ENCODE measurements at regions not wholly inside any gene's neighbourhood (a gene's known extent, or its start where the extent isn't known, plus 50 kb on each side); places are given as distances from the start of the nearest gene placed in this dataset.

DNA sequence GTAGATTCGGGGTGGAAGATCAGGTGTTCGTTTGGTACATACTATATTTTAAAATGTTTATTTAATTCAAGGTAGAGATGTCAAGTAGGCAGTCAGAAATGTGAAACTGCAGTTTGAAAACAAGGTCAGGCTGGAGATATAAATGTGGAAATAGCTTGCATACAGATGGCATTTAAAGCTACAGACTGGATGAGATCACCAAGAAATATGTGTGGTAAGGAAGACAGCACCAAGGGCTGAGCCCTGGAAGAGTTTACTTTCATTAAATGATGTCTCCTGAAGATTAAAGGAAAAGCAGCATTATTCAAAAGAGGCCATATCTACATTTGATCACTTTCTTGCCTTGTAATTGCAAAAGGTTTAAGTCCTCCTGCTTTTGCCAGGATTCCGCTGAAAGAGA is 271.3 kb downstream of the PTBP2 start:
- Histone ChIP-seq H3K27ac (ENCODE audit: low read length) (no peak overlapping the region), H3K36me3 (ENCODE audit: control insufficient read depth, insufficient read depth, low read length) (no peaks in the 10 kb centered on the region), H3K9me3 (ENCODE audit: control insufficient read depth, low read depth, low read length) (no peaks in the 10 kb centered on the region), H3K4me1 (ENCODE audit: control insufficient read depth, insufficient read depth, low read length) (no peaks in the 10 kb centered on the region), H3K27me3 (ENCODE audit: control insufficient read depth, insufficient read depth, low read length) (no peaks in the 10 kb centered on the region), H3K4me3 (ENCODE audit: low read length) (no peak overlapping the region)
- DNase-seq = no peak
- WGBS (ENCODE audit: insufficient coverage, low lambda C conversion rate) = 100% methylated on average over 1 of the region's 3 CpGs

DNA sequence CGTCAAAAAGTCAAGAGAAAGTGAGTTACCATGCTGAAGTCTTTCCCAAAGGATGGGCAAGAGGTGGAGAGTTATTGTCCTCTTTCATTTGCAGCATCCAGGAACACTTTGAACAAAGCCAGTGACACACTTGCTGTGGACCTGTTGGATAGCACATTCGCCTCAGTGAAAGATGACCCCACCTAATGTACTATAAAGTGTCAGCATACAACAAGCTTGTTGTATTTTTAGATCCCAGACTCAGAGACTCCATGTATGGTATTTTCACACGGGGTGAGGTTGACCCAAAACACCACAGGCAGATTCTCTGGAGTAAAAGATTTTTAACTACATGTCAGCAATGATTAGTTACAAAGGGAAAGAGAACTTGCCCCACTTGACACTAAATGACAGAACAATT is 273.8 kb downstream of the PTBP2 start:
- Histone ChIP-seq H3K4me1 (ENCODE audit: control insufficient read depth, insufficient read depth, low read length) (no peaks in the 10 kb centered on the region), H3K27ac (ENCODE audit: low read length) (no peak overlapping the region), H3K36me3 (ENCODE audit: control insufficient read depth, insufficient read depth, low read length) (no peaks in the 10 kb centered on the region), H3K9me3 (ENCODE audit: control insufficient read depth, low read depth, low read length) (no peaks in the 10 kb centered on the region), H3K27me3 (ENCODE audit: control insufficient read depth, insufficient read depth, low read length) (no peaks in the 10 kb centered on the region), H3K4me3 (ENCODE audit: low read length) (no peak overlapping the region)
- no peak for DNase-seq
- no CpG with 5 or more reads among the region's 3 CpGs for WGBS (ENCODE audit: insufficient coverage, low lambda C conversion rate)

GRCh38 chr1:96996001-96996400 is 274.4 kb downstream of the PTBP2 start:
- no peak for DNase-seq
- H3K27ac ChIP-seq (ENCODE audit: low read length) = no peak overlapping the region
- H3K9me3 ChIP-seq (ENCODE audit: control insufficient read depth, low read depth, low read length) = no peaks in the 10 kb centered on the region
- H3K4me3 ChIP-seq (ENCODE audit: low read length) = no peak overlapping the region
- 100% methylated on average over 1 of the region's 1 CpG for WGBS (ENCODE audit: insufficient coverage, low lambda C conversion rate)
- no peaks in the 10 kb centered on the region for H3K36me3 ChIP-seq (ENCODE audit: control insufficient read depth, insufficient read depth, low read length)
- no peaks in the 10 kb centered on the region for H3K4me1 ChIP-seq (ENCODE audit: control insufficient read depth, insufficient read depth, low read length)
- H3K27me3 ChIP-seq (ENCODE audit: control insufficient read depth, insufficient read depth, low read length) = no peaks in the 10 kb centered on the region

- H3K4me1 ChIP-seq (ENCODE audit: control insufficient read depth, insufficient read depth, low read length) = no peaks in the 10 kb centered on the region
- DNase-seq = no peak
- no peak overlapping the region for H3K27ac ChIP-seq (ENCODE audit: low read length)
- no peaks in the 10 kb centered on the region for H3K27me3 ChIP-seq (ENCODE audit: control insufficient read depth, insufficient read depth, low read length)
- no peaks in the 10 kb centered on the region for H3K9me3 ChIP-seq (ENCODE audit: control insufficient read depth, low read depth, low read length)
- no peak overlapping the region for H3K4me3 ChIP-seq (ENCODE audit: low read length)
- no peaks in the 10 kb centered on the region for H3K36me3 ChIP-seq (ENCODE audit: control insufficient read depth, insufficient read depth, low read length)
- 50% methylated on average over 2 of the region's 7 CpGs for WGBS (ENCODE audit: insufficient coverage, low lambda C conversion rate)
Measured at GRCh38 chr1:96997717-96998116, 276.1 kb downstream of the PTBP2 start.

- Histone ChIP-seq H3K27ac (ENCODE audit: low read length) (no peak overlapping the region), H3K4me1 (ENCODE audit: control insufficient read depth, insufficient read depth, low read length) (no peaks in the 10 kb centered on the region), H3K27me3 (ENCODE audit: control insufficient read depth, insufficient read depth, low read length) (no peaks in the 10 kb centered on the region), H3K4me3 (ENCODE audit: low read length) (no peak overlapping the region), H3K9me3 (ENCODE audit: control insufficient read depth, low read depth, low read length) (no peaks in the 10 kb centered on the region), H3K36me3 (ENCODE audit: control insufficient read depth, insufficient read depth, low read length) (no peaks in the 10 kb centered on the region)
- no peak for DNase-seq
- WGBS (ENCODE audit: insufficient coverage, low lambda C conversion rate) = no CpG with 5 or more reads among the region's 3 CpGs
Measured at GRCh38 chr1:96998466-96998865, 276.9 kb downstream of the PTBP2 start.

GRCh38 chr1:96999191-96999590 is 277.6 kb downstream of the PTBP2 start:
- Histone ChIP-seq H3K36me3 (ENCODE audit: control insufficient read depth, insufficient read depth, low read length) (no peaks in the 10 kb centered on the region), H3K4me1 (ENCODE audit: control insufficient read depth, insufficient read depth, low read length) (no peaks in the 10 kb centered on the region), H3K4me3 (ENCODE audit: low read length) (no peak overlapping the region), H3K27me3 (ENCODE audit: control insufficient read depth, insufficient read depth, low read length) (no peaks in the 10 kb centered on the region), H3K27ac (ENCODE audit: low read length) (no peak overlapping the region), H3K9me3 (ENCODE audit: control insufficient read depth, low read depth, low read length) (no peaks in the 10 kb centered on the region)
- 67% methylated on average over 1 of the region's 2 CpGs for WGBS (ENCODE audit: insufficient coverage, low lambda C conversion rate)
- DNase-seq = no peak

DNA sequence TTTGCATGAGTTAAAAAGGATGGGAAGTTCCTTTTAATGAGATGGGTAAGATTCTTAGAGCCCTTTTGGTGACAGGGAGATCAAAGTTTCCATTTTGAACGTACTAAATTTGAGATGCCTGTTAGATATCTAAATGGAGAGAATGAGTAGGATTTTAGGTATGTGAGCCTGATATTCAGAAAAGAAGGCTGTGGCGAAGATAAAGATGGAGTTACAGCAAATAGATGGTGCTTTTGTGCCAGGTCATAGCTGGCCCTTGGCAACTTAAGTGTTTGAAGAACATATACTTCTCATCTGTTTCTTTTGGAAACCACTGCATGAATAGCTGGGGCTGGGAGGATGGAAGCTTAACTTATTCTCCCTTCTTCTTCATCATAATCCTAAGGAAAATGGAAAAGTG is 282.5 kb downstream of the PTBP2 start:
- Histone ChIP-seq H3K4me1 (ENCODE audit: control insufficient read depth, insufficient read depth, low read length) (no peaks in the 10 kb centered on the region), H3K4me3 (ENCODE audit: low read length) (no peak overlapping the region), H3K36me3 (ENCODE audit: control insufficient read depth, insufficient read depth, low read length) (no peaks in the 10 kb centered on the region), H3K9me3 (ENCODE audit: control insufficient read depth, low read depth, low read length) (no peaks in the 10 kb centered on the region), H3K27ac (ENCODE audit: low read length) (no peak overlapping the region), H3K27me3 (ENCODE audit: control insufficient read depth, insufficient read depth, low read length) (no peaks in the 10 kb centered on the region)
- no peak for DNase-seq
- 100% methylated on average over 1 of the region's 2 CpGs for WGBS (ENCODE audit: insufficient coverage, low lambda C conversion rate)

DNA sequence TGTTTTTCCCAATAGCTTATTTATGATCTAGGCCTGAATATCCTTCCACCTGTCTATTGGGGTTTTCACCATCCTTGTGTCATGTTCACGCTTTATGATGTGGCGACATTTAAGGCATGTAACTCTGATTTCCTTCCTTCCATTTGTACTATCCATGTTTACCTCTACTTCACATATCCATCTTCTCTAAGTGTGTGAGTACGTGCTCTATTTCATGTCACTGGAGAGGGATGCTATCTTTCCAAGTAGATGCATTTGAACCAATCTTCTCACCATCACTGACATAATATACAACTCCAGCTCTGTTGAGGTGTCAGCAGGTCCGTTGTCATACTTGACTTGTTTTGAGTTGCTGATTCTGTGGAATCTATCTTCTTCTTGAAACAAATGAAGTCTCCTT is 283.2 kb downstream of the PTBP2 start:
- Histone ChIP-seq H3K27me3 (ENCODE audit: control insufficient read depth, insufficient read depth, low read length) (no peaks in the 10 kb centered on the region), H3K4me1 (ENCODE audit: control insufficient read depth, insufficient read depth, low read length) (no peaks in the 10 kb centered on the region), H3K36me3 (ENCODE audit: control insufficient read depth, insufficient read depth, low read length) (no peaks in the 10 kb centered on the region), H3K9me3 (ENCODE audit: control insufficient read depth, low read depth, low read length) (no peaks in the 10 kb centered on the region), H3K27ac (ENCODE audit: low read length) (no peak overlapping the region), H3K4me3 (ENCODE audit: low read length) (no peak overlapping the region)
- 100% methylated on average over 2 of the region's 4 CpGs for WGBS (ENCODE audit: insufficient coverage, low lambda C conversion rate)
- no peak for DNase-seq

GRCh38 chr1:97006044-97006661 is 284.6 kb downstream of the PTBP2 start:
- H3K9me3 ChIP-seq (ENCODE audit: control insufficient read depth, low read depth, low read length) = no peaks in the 10 kb centered on the region
- no peak overlapping the region for H3K27ac ChIP-seq (ENCODE audit: low read length)
- no peak for DNase-seq
- no peak overlapping the region for H3K4me3 ChIP-seq (ENCODE audit: low read length)
- H3K36me3 ChIP-seq (ENCODE audit: control insufficient read depth, insufficient read depth, low read length) = no peaks in the 10 kb centered on the region
- no peaks in the 10 kb centered on the region for H3K27me3 ChIP-seq (ENCODE audit: control insufficient read depth, insufficient read depth, low read length)
- H3K4me1 ChIP-seq (ENCODE audit: control insufficient read depth, insufficient read depth, low read length) = no peaks in the 10 kb centered on the region
- 100% methylated on average over 1 of the region's 7 CpGs for WGBS (ENCODE audit: insufficient coverage, low lambda C conversion rate)

DNA sequence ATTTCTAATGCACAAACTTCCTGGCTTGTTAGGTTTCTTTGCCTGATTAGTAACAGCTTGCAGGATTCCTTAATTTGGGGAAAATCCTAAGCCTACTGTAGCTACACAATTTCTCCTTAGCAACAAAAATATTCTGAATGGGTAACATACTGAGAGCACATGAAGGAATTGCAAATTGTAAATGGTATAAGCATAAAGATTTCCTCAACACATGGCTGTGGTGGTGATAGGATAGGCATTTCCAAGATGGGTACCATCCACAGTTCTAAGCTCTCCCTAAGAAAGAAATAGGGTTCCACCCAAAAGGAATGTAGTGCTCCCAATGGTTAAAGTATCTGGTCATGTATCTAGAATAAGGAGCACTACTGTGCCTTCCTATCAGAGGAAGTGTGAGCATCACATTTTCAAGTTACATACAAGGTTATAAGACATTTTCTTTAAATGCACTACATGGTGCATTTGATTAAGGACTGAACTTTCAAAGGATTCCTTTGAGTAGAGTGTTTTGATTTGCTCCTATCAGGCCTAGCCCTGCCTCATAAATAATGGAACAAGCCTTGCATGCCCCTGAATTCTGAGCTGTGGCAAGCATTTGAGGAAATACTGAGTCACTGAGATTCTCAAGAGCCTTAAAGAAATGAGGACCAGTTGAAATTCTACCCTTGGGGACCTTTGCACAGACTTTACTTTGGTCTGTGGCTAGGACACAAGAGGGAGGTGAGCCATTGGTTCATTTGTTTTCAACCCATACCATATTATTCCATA is 286.4 kb downstream of the PTBP2 start:
- Histone ChIP-seq H3K4me3 (ENCODE audit: low read length) (no peak overlapping the region), H3K27me3 (ENCODE audit: control insufficient read depth, insufficient read depth, low read length) (no peaks in the 10 kb centered on the region), H3K4me1 (ENCODE audit: control insufficient read depth, insufficient read depth, low read length) (no peaks in the 10 kb centered on the region), H3K9me3 (ENCODE audit: control insufficient read depth, low read depth, low read length) (no peaks in the 10 kb centered on the region), H3K36me3 (ENCODE audit: control insufficient read depth, insufficient read depth, low read length) (no peaks in the 10 kb centered on the region), H3K27ac (ENCODE audit: low read length) (no peak overlapping the region)
- no peak for DNase-seq
